ELR (cell line): ENCODE measurements at regions not wholly inside any gene's neighbourhood (a gene's known extent, or its start where the extent isn't known, plus 50 kb on each side); places are given as distances from the start of the nearest gene placed in this dataset.

Experiments
- DNase-seq: peaks from one replicate; pipeline ENCODE4 v3.0.0-alpha.2; 2015; ENCODE audit warnings: low read depth

- peak; percentile 43 for DNase-seq
Observed at GRCh38 chr4:73929278-73929677, 52.5 kb downstream of the PF4 start.

- DNase-seq, result no peak
Observed at GRCh38 chr4:73923631-73923937, 54.4 kb downstream of the CXCL1 start.

- DNase-seq, result peak; percentile 74
Observed at GRCh38 chr4:73922766-73923630, 53.8 kb downstream of the CXCL1 start.

DNA sequence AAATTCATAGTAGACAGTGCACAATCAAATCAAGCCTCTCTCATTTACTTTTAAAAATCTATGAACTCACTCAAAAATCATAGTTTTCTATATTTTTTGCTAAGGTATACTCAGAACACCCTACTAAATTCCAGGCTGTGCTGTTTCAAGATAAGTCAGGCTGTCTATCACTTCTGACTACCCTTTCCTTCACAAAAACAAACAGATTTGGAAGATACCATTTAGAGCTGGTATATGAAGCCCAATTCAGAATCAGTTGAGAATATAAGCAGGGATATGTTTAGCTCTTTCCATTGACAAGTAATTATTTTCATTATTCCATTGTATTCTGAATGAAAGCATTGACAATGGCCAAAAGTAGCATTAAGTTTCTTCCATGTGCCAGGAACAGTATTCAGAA is 53.1 kb downstream of the CXCL1 start:
- DNase-seq, result no peak
